H1 (cell line): ENCODE measurements at regions not wholly inside any gene's neighbourhood (a gene's known extent, or its start where the extent isn't known, plus 50 kb on each side); places are given as distances from the start of the nearest gene placed in this dataset.

Experiments used
- CTCF ChIA-PET: fragments of 300-600 bp; sonication (Branson Sonifier 250); formaldehyde crosslinking; loops from one replicate; lab custom pipeline; 2021; ENCODE audit not compliant: partially characterized antibody; lab: Charles Lee
- POLR2A ChIA-PET: fragments of 300-600 bp; sonication (Branson Sonifier 250); formaldehyde crosslinking; loops from one replicate; lab custom pipeline; 2021; ENCODE audit warnings: inconsistent platforms; ENCODE audit not compliant: partially characterized antibody; lab: Charles Lee
- DNase-seq, 2 experiments: peaks; one replicate each; pipeline versions ENCODE4 v3.0.0 to v3.0.0-alpha.2; 2010 to 2022; ENCODE audit warnings: low spot score in 2 of 2, low read depth in 1 of 2, mixed read lengths in 1 of 2
- FAIRE-seq: peaks from 2 replicates; lab custom pipeline; 2011; peaks lifted over from hg19 to GRCh38; lab: Jason Lieb, UNC
- H2AFZ ChIP-seq: 2 replicates; pipeline ENCODE4 v1.8.1; 2012; ENCODE audit warnings: low read length, inconsistent platforms
- H2AK5ac ChIP-seq: 2 replicates; pipeline ENCODE4 v1.6.1; 2013; ENCODE audit warnings: low read depth, low read length
- H2BK120ac ChIP-seq: replicated peaks from 2 replicates; pipeline ENCODE3; 2013; ENCODE audit warnings: low read depth, low read length, inconsistent platforms
- H2BK12ac ChIP-seq: 2 replicates; pipeline ENCODE4 v1.6.1; 2013; ENCODE audit warnings: low read depth, low read length
- H2BK15ac ChIP-seq: 2 replicates; pipeline ENCODE4 v1.6.1; 2013; ENCODE audit warnings: low read length
- H2BK20ac ChIP-seq: 2 replicates; pipeline ENCODE4 v1.6.1; 2013; ENCODE audit warnings: low read length
- H2BK5ac ChIP-seq: 2 replicates; pipeline ENCODE4 v1.6.1; 2013; ENCODE audit warnings: low read depth, low read length
- H3K14ac ChIP-seq: 2 replicates; pipeline ENCODE4 v1.6.1; 2013; ENCODE audit warnings: inconsistent platforms; ENCODE audit not compliant: insufficient read length
- H3K18ac ChIP-seq: 2 replicates; pipeline ENCODE4 v1.6.1; 2013; ENCODE audit warnings: low read length; ENCODE audit errors: extremely low read depth
- H3K23ac ChIP-seq: 2 replicates; pipeline ENCODE4 v1.6.1; 2013; ENCODE audit warnings: inconsistent platforms; ENCODE audit not compliant: insufficient read length
- H3K23me2 ChIP-seq: 2 replicates; pipeline ENCODE4 v1.6.1; 2013; ENCODE audit warnings: low read depth, low read length
- H3K27ac ChIP-seq: 2 replicates; pipeline ENCODE4 v1.6.1; 2011; ENCODE audit warnings: low read depth, low read length, inconsistent platforms
- H3K27me3 ChIP-seq, 4 experiments: replicated peaks in 1 of 4; 1 replicate in 1 of 4; 2 replicates in 3 of 4; pipeline versions ENCODE4 v1.6.1 to v1.8.1; 2011 to 2013; ENCODE audit warnings: low read length in 3 of 4, mild to moderate bottlenecking in 3 of 4, inconsistent platforms in 2 of 4, mixed read lengths in 2 of 4, moderate library complexity in 1 of 4; ENCODE audit not compliant: control insufficient read depth in 3 of 4, insufficient read depth in 3 of 4; ENCODE audit errors: extremely low read depth in 1 of 4
- H3K36me3 ChIP-seq, 4 experiments: 2 replicates each; pipeline versions ENCODE4 v1.6.1 to v1.8.1; 2011 to 2013; ENCODE audit warnings: mild to moderate bottlenecking in 4 of 4, low read length in 3 of 4, moderate library complexity in 2 of 4, control low read depth in 1 of 4, inconsistent platforms in 1 of 4; ENCODE audit not compliant: insufficient read depth in 4 of 4, control insufficient read depth in 2 of 4
- H3K4ac ChIP-seq: replicated peaks from 2 replicates; pipeline ENCODE3; 2013; ENCODE audit warnings: low read length, low read depth, mixed read lengths, inconsistent platforms; ENCODE audit not compliant: insufficient read length
- H3K4me1 ChIP-seq, 4 experiments: replicated peaks in 1 of 4; 1 replicate in 1 of 4; 2 replicates in 3 of 4; pipeline versions ENCODE4 v1.6.1 to v1.8.1; 2011 to 2013; ENCODE audit warnings: low read length in 3 of 4, inconsistent platforms in 2 of 4, mixed read lengths in 1 of 4; ENCODE audit not compliant: insufficient read depth in 4 of 4, control insufficient read depth in 3 of 4
- H3K4me2 ChIP-seq, 2 experiments: 2 replicates each; pipeline versions ENCODE4 v1.6.1 to v1.8.1; 2011 to 2013; ENCODE audit warnings: low read depth in 2 of 2, low read length in 2 of 2, control low read depth in 1 of 2, inconsistent platforms in 1 of 2, mild to moderate bottlenecking in 1 of 2; ENCODE audit not compliant: insufficient read depth in 1 of 2
- H3K4me3 ChIP-seq, 4 experiments: fragments of 200-600, 300-600 bp in 1 of 4; sonication (generic), shearing (Covaris generic), sonication (Bioruptor Twin) in 1 of 4; 2 replicates each; pipeline versions ENCODE4 v1.5.1 to v1.8.1; 2011 to 2016; ENCODE audit warnings: low read length in 4 of 4, low read depth in 3 of 4, control low read depth in 2 of 4, inconsistent platforms in 2 of 4, mild to moderate bottlenecking in 2 of 4, mixed read lengths in 1 of 4, moderate library complexity in 1 of 4; ENCODE audit not compliant: insufficient read depth in 2 of 4; ENCODE audit errors: extremely low read depth in 1 of 4
- H3K56ac ChIP-seq: replicated peaks from 2 replicates; pipeline ENCODE3; 2013; ENCODE audit warnings: low read depth, mild to moderate bottlenecking, mixed read lengths, low read length, inconsistent platforms; ENCODE audit not compliant: insufficient read length
- H3K79me1 ChIP-seq: 2 replicates; pipeline ENCODE4 v1.6.1; 2013; ENCODE audit warnings: low read depth, low read length, control low read depth
- H3K79me2 ChIP-seq, 2 experiments: 2 replicates each; pipeline versions ENCODE4 v1.6.1 to v1.8.1; 2012 to 2013; ENCODE audit warnings: low read length in 2 of 2, mild to moderate bottlenecking in 2 of 2, inconsistent platforms in 1 of 2; ENCODE audit not compliant: insufficient read depth in 2 of 2, control insufficient read depth in 1 of 2
- H3K9ac ChIP-seq, 4 experiments: replicated peaks in 1 of 4; 1 replicate in 1 of 4; 2 replicates in 3 of 4; pipeline versions ENCODE4 v1.6.1 to v1.8.1; 2011 to 2013; ENCODE audit warnings: low read depth in 3 of 4, low read length in 3 of 4, control low read depth in 2 of 4, mild to moderate bottlenecking in 2 of 4, moderate library complexity in 2 of 4, inconsistent platforms in 1 of 4; ENCODE audit errors: extremely low read depth in 1 of 4
- H3K9me3 ChIP-seq, 2 experiments: 2 replicates each; pipeline versions ENCODE4 v1.6.1 to v1.8.1; 2012 to 2013; ENCODE audit warnings: mild to moderate bottlenecking in 2 of 2, moderate library complexity in 2 of 2, control low read depth in 1 of 2, inconsistent platforms in 1 of 2, low read depth in 1 of 2, low read length in 1 of 2, mixed read lengths in 1 of 2; ENCODE audit not compliant: insufficient read depth in 2 of 2
- H4K20me1 ChIP-seq, 2 experiments: replicated peaks in 1 of 2; 2 replicates each; pipeline versions ENCODE3 to v1.8.1; 2011 to 2013; ENCODE audit warnings: inconsistent platforms in 2 of 2, low read length in 2 of 2, mild to moderate bottlenecking in 1 of 2; ENCODE audit not compliant: insufficient read depth in 2 of 2, control insufficient read depth in 1 of 2
- H4K5ac ChIP-seq: 2 replicates; pipeline ENCODE4 v1.6.1; 2013; ENCODE audit warnings: low read length, low read depth, mixed read lengths, inconsistent platforms; ENCODE audit not compliant: insufficient read length
- H4K8ac ChIP-seq: 2 replicates; pipeline ENCODE4 v1.8.0; 2013; ENCODE audit warnings: mild to moderate bottlenecking, moderate library complexity, low read length, inconsistent platforms; ENCODE audit not compliant: insufficient read depth; ENCODE audit errors: extremely low read depth
- H4K91ac ChIP-seq: replicated peaks from 2 replicates; pipeline ENCODE3; 2013; ENCODE audit warnings: low read length, mixed read lengths, inconsistent platforms; ENCODE audit not compliant: insufficient read length
- ATF2 ChIP-seq: IDR thresholded peaks from 2 replicates; pipeline ENCODE4 v1.6.1; 2012; ENCODE audit warnings: low read length, inconsistent platforms
- BCL11A ChIP-seq, 2 experiments: IDR thresholded peaks; one replicate each; pipeline ENCODE4 v1.6.1; 2011; ENCODE audit warnings: low read depth in 2 of 2, low read length in 2 of 2, mild to moderate bottlenecking in 2 of 2
- EGR1 ChIP-seq: IDR thresholded peaks from 2 replicates; pipeline ENCODE4 v1.6.1; 2011; ENCODE audit warnings: low read depth, low read length, borderline replicate concordance
- EP300 ChIP-seq, 2 experiments: IDR thresholded peaks; 1 replicate in 1 of 2; 2 replicates in 1 of 2; pipeline ENCODE4 v1.6.1; 2011 to 2012; ENCODE audit warnings: low read depth in 2 of 2, low read length in 2 of 2, mild to moderate bottlenecking in 2 of 2, borderline replicate concordance in 1 of 2, inconsistent platforms in 1 of 2, moderate library complexity in 1 of 2
- FOSL1 ChIP-seq: IDR thresholded peaks from 2 replicates; pipeline ENCODE4 v1.6.1; 2011; ENCODE audit warnings: mild to moderate bottlenecking, low read depth, low read length, moderate library complexity; ENCODE audit not compliant: insufficient read depth
- JUN ChIP-seq: IDR thresholded peaks from 2 replicates; pipeline ENCODE4 v1.6.1; 2011; ENCODE audit warnings: low read depth, mild to moderate bottlenecking, improper control_type of control experiment, low read length
- NANOG ChIP-seq: IDR thresholded peaks from 2 replicates; pipeline ENCODE4 v1.6.1; 2011; ENCODE audit warnings: low read length, low read depth, mild to moderate bottlenecking, inconsistent platforms; ENCODE audit not compliant: insufficient read depth, poor library complexity, severe bottlenecking
- SIX5 ChIP-seq: IDR thresholded peaks from 2 replicates; pipeline ENCODE4 v1.6.1; 2011; ENCODE audit warnings: mild to moderate bottlenecking, low read depth, low read length
- SP2 ChIP-seq: IDR thresholded peaks from 2 replicates; pipeline ENCODE4 v1.6.1; 2012; ENCODE audit warnings: mild to moderate bottlenecking, low read length, inconsistent platforms
- TAF7 ChIP-seq: optimal IDR thresholded peaks from 2 replicates; pipeline ENCODE3; 2011; ENCODE audit warnings: low read depth, mild to moderate bottlenecking, inconsistent platforms, low read length, moderate library complexity, borderline replicate concordance
- TBP ChIP-seq: IDR thresholded peaks from 2 replicates; pipeline ENCODE4 v1.6.1; 2011; ENCODE audit warnings: low read depth, low read length, improper control_type of control experiment
- USF2 ChIP-seq: IDR thresholded peaks from 2 replicates; pipeline ENCODE4 v1.6.1; 2011; ENCODE audit warnings: low read length, improper control_type of control experiment
- WGBS, 2 experiments: shearing (Covaris generic) in 1 of 2; methylation state at CpG; one replicate each; pipeline versions ENCODE4 v1.1.6 to v1.1.7; 2013 to 2015; ENCODE audit warnings: low lambda C conversion rate in 2 of 2, mixed read lengths in 2 of 2, inconsistent platforms in 1 of 2, low coverage in 1 of 2, missing lambda C conversion rate in 1 of 2; ENCODE audit not compliant: insufficient replicate concordance in 2 of 2, insufficient coverage in 1 of 2, insufficient read length in 1 of 2; ENCODE audit errors: extremely low coverage in 1 of 2, missing lambda C conversion rate in 1 of 2; 5-methylcytosine and 5-hydroxymethylcytosine counted together

DNA sequence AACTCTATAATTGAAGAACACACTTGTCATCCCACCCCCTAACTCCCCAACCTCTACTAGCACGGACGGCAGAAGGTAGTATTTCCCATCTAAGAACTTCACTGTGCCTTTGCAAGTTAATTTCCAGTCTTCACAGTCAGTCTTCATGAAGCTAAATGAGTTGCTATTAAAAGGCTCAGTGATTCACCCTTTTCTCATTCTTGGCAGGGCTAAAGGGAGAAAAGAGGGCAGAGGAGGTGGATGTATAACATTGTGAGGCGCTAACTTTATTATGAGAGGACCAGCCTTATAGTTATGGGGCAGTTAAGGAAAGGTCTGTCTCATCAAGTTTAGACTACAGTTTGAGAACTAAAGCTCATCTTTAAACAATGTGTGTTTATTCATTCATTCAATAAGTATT is 161.0 kb upstream of the S100G start:
- Histone ChIP-seq H3K4ac (no peak overlapping the region), H3K4me3 (no peak overlapping the region), H3K79me1 (no peaks in the 10 kb centered on the region), H3K4me2 (no peak overlapping the region), H3K18ac (no peak overlapping the region; the same call in 1 of the 2 replicates), H3K23me2 (no peaks in the 10 kb centered on the region), H2AK5ac (no peak overlapping the region), H2BK15ac (no peak overlapping the region), H3K14ac (no peak overlapping the region), H3K4me1 (peaks cover 0 to 3% (median 0%) of the 10 kb centered on the region in 4 experiments; a peak in 1 of 7 replicates), H2BK5ac (no peak overlapping the region), H2BK20ac (no peak overlapping the region), H4K5ac (no peak overlapping the region), H3K36me3 (no peaks in the 10 kb centered on the region), H2BK120ac (no peak overlapping the region), H3K23ac (no peak overlapping the region), H3K27ac (no peak overlapping the region), H4K91ac (no peak overlapping the region), H3K79me2 (no peaks in the 10 kb centered on the region), H3K9me3 (no peaks in the 10 kb centered on the region), H2BK12ac (no peak overlapping the region), H2AFZ (no peak overlapping the region), H4K8ac (no peak overlapping the region), H4K20me1 (no peaks in the 10 kb centered on the region), H3K56ac (no peak overlapping the region), H3K27me3 (no peaks in the 10 kb centered on the region), H3K9ac (no peak overlapping the region)
- FAIRE-seq = no peak
- DNase-seq = no peak
- ChIA-PET CTCF (interaction anchor here (0.6 kb wide), 1 partner anchor 129 kb away, joined by 3 read pairs; no protein-coding TSS in a partner anchor), POLR2A (no interaction called here)
- WGBS, 2 experiments = 94% methylated on average over 3 of the region's 3 CpGs; no CpG with 5 or more reads in 1 of the 2 experiments
- no peak for TF ChIP-seq EP300 (IDR thresholded peaks at IDR 0.05; ENCODE audit: borderline replicate concordance in 1 of 2, low read depth in 2 of 2, low read length in 2 of 2)
- no peak for TF ChIP-seq EGR1
- no peak for TF ChIP-seq USF2
- no peak for TF ChIP-seq BCL11A (IDR thresholded peaks at IDR 0.05; ENCODE audit: low read depth in 2 of 2, low read length in 2 of 2)
- TF ChIP-seq JUN = no peak
- no peak for TF ChIP-seq FOSL1
- TF ChIP-seq TAF7 = no peak
- no peak for TF ChIP-seq TBP
- TF ChIP-seq SIX5 = no peak
- no peak for TF ChIP-seq SP2
- TF ChIP-seq NANOG = no peak
- no peak for TF ChIP-seq ATF2
